Erythroblast (primary cell): ENCODE measurements at regions not wholly inside any gene's neighbourhood (a gene's known extent, or its start where the extent isn't known, plus 50 kb on each side); places are given as distances from the start of the nearest gene placed in this dataset.
"Not testable (repeated sequence)": the region's sequence is repeated elsewhere in the genome, so short reads cannot be mapped to it uniquely, and the experiment has no call there.

ENCODE experiments used
- DNase-seq, 2 experiments: peaks; one replicate each; lab custom pipeline; 2025; lab: John Stamatoyannopoulos, UW
- GATA1 ChIP-seq: IDR thresholded peaks from 2 replicates; pipeline ENCODE4 v1.6.1; 2011; ENCODE audit warnings: low read depth, mild to moderate bottlenecking, control low read depth, low read length, moderate library complexity
- POLR2A ChIP-seq: IDR thresholded peaks from 2 replicates; pipeline ENCODE4 v1.6.1; 2011; ENCODE audit warnings: mild to moderate bottlenecking, low read length

GRCh38 chr3:81995329-81995728 lies 233.9 kb upstream of the GBE1 start:
- no peak for TF ChIP-seq GATA1
- TF ChIP-seq POLR2A, result no peak
- DNase-seq, result no peak

GRCh38 chr3:81989758-81990157 lies 228.3 kb upstream of the GBE1 start:
- TF ChIP-seq GATA1 (no peak), POLR2A (no peak)
- DNase-seq, result no peak

- no peak for TF ChIP-seq POLR2A
- no peak for TF ChIP-seq GATA1
- no peak for DNase-seq
Observed at GRCh38 chr3:81989274-81989673, 227.8 kb upstream of the GBE1 start.

GRCh38 chr3:81987412-81987811 lies 226.0 kb upstream of the GBE1 start:
- DNase-seq, result not testable (repeated sequence)

- DNase-seq, result no peak
- no peak for TF ChIP-seq POLR2A
- TF ChIP-seq GATA1, result no peak
Observed at GRCh38 chr3:81985996-81986723, 224.7 kb upstream of the GBE1 start.

- DNase-seq, result no peak
- TF ChIP-seq GATA1, result no peak
Observed at GRCh38 chr3:81983382-81983781, 221.9 kb upstream of the GBE1 start.

- DNase-seq, result no peak
- no peak for TF ChIP-seq GATA1
Observed at GRCh38 chr3:81980596-81981494, 219.4 kb upstream of the GBE1 start.

- TF ChIP-seq POLR2A (no peak), GATA1 (no peak)
Observed at GRCh38 chr3:81974751-81975150, 213.3 kb upstream of the GBE1 start.

GRCh38 chr3:81968658-81969057 lies 207.2 kb upstream of the GBE1 start:
- DNase-seq, result no peak
- TF ChIP-seq POLR2A (no peak), GATA1 (no peak)

More at GRCh38 chr3:81974751-81975150, 213.3 kb upstream of the GBE1 start:
- DNase-seq, result no peak

GRCh38 chr3:81967393-81967792 lies 205.9 kb upstream of the GBE1 start:
- no peak for DNase-seq
- TF ChIP-seq POLR2A, result no peak
- no peak for TF ChIP-seq GATA1

GRCh38 chr3:81965696-81966095 lies 204.3 kb upstream of the GBE1 start:
- DNase-seq, result no peak
- TF ChIP-seq GATA1, result no peak
- TF ChIP-seq POLR2A, result no peak

GRCh38 chr3:81962396-81962795 lies 201.0 kb upstream of the GBE1 start:
- DNase-seq, result no peak
- no peak for TF ChIP-seq GATA1
- TF ChIP-seq POLR2A, result no peak

- DNase-seq, result no peak
- no peak for TF ChIP-seq POLR2A
- no peak for TF ChIP-seq GATA1
Observed at GRCh38 chr3:81958972-81959640, 197.7 kb upstream of the GBE1 start.

- no peak for DNase-seq
- TF ChIP-seq GATA1, result no peak
- TF ChIP-seq POLR2A, result no peak
Observed at GRCh38 chr3:81955878-81956277, 194.4 kb upstream of the GBE1 start.

GRCh38 chr3:81953111-81953510 lies 191.7 kb upstream of the GBE1 start:
- no peak for TF ChIP-seq GATA1
- DNase-seq, result no peak

- TF ChIP-seq GATA1, result no peak
- TF ChIP-seq POLR2A, result no peak
- DNase-seq, result no peak
Observed at GRCh38 chr3:81952141-81952540, 190.7 kb upstream of the GBE1 start.
